ENCODE measurements at regions not wholly inside any gene's neighbourhood (a gene's known extent, or its start where the extent isn't known, plus 50 kb on each side); places are given as distances from the start of the nearest gene placed in this dataset.
A peak's percentile ranks its signal among the peaks of the same experiment; 100 is the strongest.

DNA sequence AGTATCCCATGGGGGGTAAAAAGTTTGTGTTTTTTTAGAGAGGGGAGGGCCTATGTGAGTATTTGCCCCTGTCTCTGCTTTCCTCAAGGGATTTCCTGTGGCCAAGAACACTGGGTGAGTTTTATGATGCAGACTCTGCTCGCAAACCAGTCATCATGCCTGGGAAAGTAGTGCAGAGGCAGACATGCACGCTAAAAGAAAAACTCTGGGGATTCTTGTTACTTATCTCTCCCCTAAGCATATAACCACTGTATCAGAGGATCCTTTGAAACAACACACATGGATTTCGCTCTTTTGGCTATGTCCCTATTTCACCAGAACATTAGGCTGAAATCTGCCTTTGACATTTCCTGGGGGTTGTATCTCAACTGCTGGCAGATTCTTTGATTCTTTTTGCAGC lies 1845.8 kb upstream of the SEL1L start:
- no peak overlapping the region for H3K4me3 ChIP-seq (ENCODE audit: low read length)
- H3K36me3 ChIP-seq (ENCODE audit: control insufficient read depth, insufficient read depth, low read length, severe bottlenecking) = no peaks in the 10 kb centered on the region
- no peaks in the 10 kb centered on the region for H3K9me3 ChIP-seq (ENCODE audit: control insufficient read depth, low read length)
- peaks cover 9% of the 10 kb centered on the region for H3K4me1 ChIP-seq (ENCODE audit: control insufficient read depth, insufficient read depth, low read length)
- no peak overlapping the region for H3K9ac ChIP-seq (ENCODE audit: low read length)
- DNase-seq (ENCODE audit: low read depth) = no peak
- H3K27me3 ChIP-seq (replicated peaks; ENCODE audit: control insufficient read depth, insufficient read depth, low read length) = no peaks in the 10 kb centered on the region

DNA sequence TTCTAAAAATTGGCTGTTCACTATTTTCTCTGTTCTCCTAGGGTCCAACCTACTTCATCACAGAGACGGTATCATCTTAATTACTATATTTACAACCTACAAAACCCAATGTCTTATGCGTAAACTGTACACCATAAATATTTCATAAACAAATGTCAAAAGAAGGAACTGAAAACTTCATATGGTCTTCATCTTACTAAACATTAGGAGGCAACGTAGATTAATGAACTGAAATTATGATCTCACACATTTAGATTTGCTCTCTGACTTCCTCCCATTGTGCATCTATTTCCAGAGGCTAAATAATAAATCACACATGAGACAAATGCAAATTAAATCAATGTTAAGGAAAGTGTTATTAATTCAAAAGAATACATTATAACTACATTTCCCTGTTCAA lies 1850.6 kb upstream of the SEL1L start:
- Histone ChIP-seq H3K4me3 (ENCODE audit: low read length) (no peak overlapping the region), H3K9me3 (ENCODE audit: control insufficient read depth, low read length) (peaks cover 7% of the 10 kb centered on the region), H3K27me3 (replicated peaks; ENCODE audit: control insufficient read depth, insufficient read depth, low read length) (no peaks in the 10 kb centered on the region), H3K4me1 (ENCODE audit: control insufficient read depth, insufficient read depth, low read length) (peaks cover 6% of the 10 kb centered on the region), H3K36me3 (ENCODE audit: control insufficient read depth, insufficient read depth, low read length, severe bottlenecking) (no peaks in the 10 kb centered on the region), H3K9ac (ENCODE audit: low read length) (no peak overlapping the region)
- no peak for DNase-seq (ENCODE audit: low read depth)

DNA sequence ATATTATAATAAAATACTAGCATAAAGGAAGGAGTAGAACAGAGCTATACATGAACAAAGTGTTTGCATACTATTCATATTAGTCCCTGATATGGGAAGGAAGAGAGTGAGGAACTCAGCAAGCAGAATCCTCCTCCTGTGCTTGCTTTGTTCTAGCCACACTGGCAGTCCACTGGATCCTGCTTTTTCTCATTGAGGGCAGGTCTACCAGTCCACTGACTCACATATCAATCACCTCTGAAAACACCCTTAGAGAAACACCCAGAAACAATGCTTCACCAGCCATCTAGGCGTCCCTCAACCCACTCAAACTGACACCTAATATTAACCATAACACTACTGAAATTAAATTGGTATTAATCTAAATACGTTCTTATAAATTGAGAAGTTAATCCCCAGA lies 1861.7 kb upstream of the SEL1L start:
- H3K4me3 ChIP-seq (ENCODE audit: low read length) = no peak overlapping the region
- no peaks in the 10 kb centered on the region for H3K36me3 ChIP-seq (ENCODE audit: control insufficient read depth, insufficient read depth, low read length, severe bottlenecking)
- DNase-seq (ENCODE audit: low read depth) = no peak
- no peaks in the 10 kb centered on the region for H3K4me1 ChIP-seq (ENCODE audit: control insufficient read depth, insufficient read depth, low read length)
- H3K9me3 ChIP-seq (ENCODE audit: control insufficient read depth, low read length) = no peaks in the 10 kb centered on the region
- no peak overlapping the region for H3K9ac ChIP-seq (ENCODE audit: low read length)
- no peaks in the 10 kb centered on the region for H3K27me3 ChIP-seq (replicated peaks; ENCODE audit: control insufficient read depth, insufficient read depth, low read length)

DNA sequence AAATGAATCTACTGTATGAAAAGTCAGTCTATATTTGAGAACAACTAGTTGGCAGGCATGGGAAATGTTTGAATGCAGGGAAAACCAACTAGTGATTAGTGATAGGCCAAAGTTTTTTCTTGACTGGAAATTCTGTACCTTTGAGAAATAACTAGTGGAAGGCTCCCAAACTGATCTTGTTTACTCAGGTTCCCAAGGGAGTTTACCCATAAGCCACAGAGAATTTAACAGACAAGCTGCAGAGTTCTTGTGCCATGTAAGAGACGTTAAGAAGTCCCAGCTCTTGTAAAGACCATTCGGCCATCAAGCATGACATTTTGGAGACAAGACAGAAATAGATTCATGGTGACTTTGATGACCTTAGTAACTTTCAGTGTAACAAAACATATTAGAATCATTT lies 1882.8 kb upstream of the SEL1L start:
- H3K9me3 ChIP-seq (ENCODE audit: control insufficient read depth, low read length) = no peaks in the 10 kb centered on the region
- no peaks in the 10 kb centered on the region for H3K4me1 ChIP-seq (ENCODE audit: control insufficient read depth, insufficient read depth, low read length)
- H3K9ac ChIP-seq (ENCODE audit: low read length) = no peak overlapping the region
- no peaks in the 10 kb centered on the region for H3K36me3 ChIP-seq (ENCODE audit: control insufficient read depth, insufficient read depth, low read length, severe bottlenecking)
- H3K27me3 ChIP-seq (replicated peaks; ENCODE audit: control insufficient read depth, insufficient read depth, low read length) = no peaks in the 10 kb centered on the region
- H3K4me3 ChIP-seq (ENCODE audit: low read length) = no peak overlapping the region
- no peak for DNase-seq (ENCODE audit: low read depth)

DNA sequence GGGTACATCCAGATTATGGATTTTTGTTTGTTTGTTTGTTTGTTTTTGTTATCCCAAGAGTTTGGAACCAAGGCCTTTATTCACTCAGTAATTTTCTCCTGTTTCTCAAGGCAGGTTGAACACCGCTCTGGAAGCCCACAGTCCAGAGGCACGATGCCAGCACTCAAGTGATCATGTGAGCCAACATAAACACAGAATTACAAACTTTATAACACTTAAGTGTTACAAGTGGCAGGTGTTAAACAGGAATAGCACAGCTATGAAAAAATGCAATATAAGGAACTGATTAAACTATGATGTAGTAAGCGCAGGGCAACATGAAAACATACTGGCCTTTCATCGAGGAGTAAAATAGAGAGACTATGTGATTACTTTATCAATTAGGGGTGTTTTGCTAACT lies 1885.8 kb upstream of the SEL1L start:
- no peaks in the 10 kb centered on the region for H3K36me3 ChIP-seq (ENCODE audit: control insufficient read depth, insufficient read depth, low read length, severe bottlenecking)
- DNase-seq (ENCODE audit: low read depth) = no peak

DNA sequence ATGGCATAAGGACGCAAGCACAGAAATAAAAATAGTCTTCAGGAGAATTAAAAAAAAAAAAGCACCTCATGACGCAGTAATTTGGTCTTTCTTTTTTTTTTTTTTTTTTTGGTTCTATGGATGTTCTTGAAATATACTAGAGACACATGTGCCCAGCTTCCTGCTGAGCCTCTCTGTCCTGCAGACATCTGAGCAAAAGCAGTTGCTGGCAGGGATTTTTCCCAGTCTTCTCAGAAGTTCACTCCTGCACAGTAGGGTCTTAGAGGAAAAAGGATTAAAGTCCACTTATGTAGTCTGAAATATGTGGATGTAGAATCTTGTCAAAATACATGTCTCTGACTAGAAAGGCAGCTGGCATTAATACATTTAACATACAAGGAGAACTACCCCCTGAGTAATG lies 1888.1 kb upstream of the SEL1L start:
- Histone ChIP-seq H3K4me3 (ENCODE audit: low read length) (no peak overlapping the region), H3K9ac (ENCODE audit: low read length) (no peak overlapping the region), H3K27me3 (replicated peaks; ENCODE audit: control insufficient read depth, insufficient read depth, low read length) (no peaks in the 10 kb centered on the region), H3K36me3 (ENCODE audit: control insufficient read depth, insufficient read depth, low read length, severe bottlenecking) (no peaks in the 10 kb centered on the region), H3K9me3 (ENCODE audit: control insufficient read depth, low read length) (no peaks in the 10 kb centered on the region), H3K4me1 (ENCODE audit: control insufficient read depth, insufficient read depth, low read length) (peaks cover 13% of the 10 kb centered on the region)
- DNase-seq (ENCODE audit: low read depth) = no peak

More for the DNA sequence above, 1885.8 kb upstream of the SEL1L start:
- Histone ChIP-seq H3K9ac (ENCODE audit: low read length) (no peak overlapping the region), H3K4me3 (ENCODE audit: low read length) (no peak overlapping the region), H3K9me3 (ENCODE audit: control insufficient read depth, low read length) (no peaks in the 10 kb centered on the region), H3K4me1 (ENCODE audit: control insufficient read depth, insufficient read depth, low read length) (no peaks in the 10 kb centered on the region), H3K27me3 (replicated peaks; ENCODE audit: control insufficient read depth, insufficient read depth, low read length) (no peaks in the 10 kb centered on the region)

DNA sequence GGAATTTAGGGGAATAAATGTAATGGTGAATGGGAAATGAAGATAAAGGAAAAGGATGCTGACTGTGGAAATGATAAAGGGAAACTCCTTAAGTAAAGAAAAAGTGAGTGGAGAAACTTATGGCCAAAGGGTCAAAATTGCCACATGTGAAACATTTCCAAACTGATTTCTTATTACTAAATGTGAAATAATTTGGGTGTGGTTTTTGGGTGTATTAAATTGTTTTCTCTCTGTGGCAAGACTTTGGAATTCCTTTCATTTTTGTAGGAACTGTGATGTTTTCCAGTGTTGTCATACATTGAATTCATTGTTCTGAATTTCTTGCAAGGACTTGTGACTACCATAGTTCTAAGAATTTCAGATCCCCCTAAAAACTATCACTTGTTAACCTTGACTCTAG lies 1891.5 kb upstream of the SEL1L start:
- no peaks in the 10 kb centered on the region for H3K27me3 ChIP-seq (replicated peaks; ENCODE audit: control insufficient read depth, insufficient read depth, low read length)
- H3K4me3 ChIP-seq (ENCODE audit: low read length) = no peak overlapping the region
- H3K9ac ChIP-seq (ENCODE audit: low read length) = no peak overlapping the region
- no peaks in the 10 kb centered on the region for H3K36me3 ChIP-seq (ENCODE audit: control insufficient read depth, insufficient read depth, low read length, severe bottlenecking)
- H3K9me3 ChIP-seq (ENCODE audit: control insufficient read depth, low read length) = no peaks in the 10 kb centered on the region
- DNase-seq (ENCODE audit: low read depth) = peak; percentile 82
- H3K4me1 ChIP-seq (ENCODE audit: control insufficient read depth, insufficient read depth, low read length) = peaks cover 13% of the 10 kb centered on the region

DNA sequence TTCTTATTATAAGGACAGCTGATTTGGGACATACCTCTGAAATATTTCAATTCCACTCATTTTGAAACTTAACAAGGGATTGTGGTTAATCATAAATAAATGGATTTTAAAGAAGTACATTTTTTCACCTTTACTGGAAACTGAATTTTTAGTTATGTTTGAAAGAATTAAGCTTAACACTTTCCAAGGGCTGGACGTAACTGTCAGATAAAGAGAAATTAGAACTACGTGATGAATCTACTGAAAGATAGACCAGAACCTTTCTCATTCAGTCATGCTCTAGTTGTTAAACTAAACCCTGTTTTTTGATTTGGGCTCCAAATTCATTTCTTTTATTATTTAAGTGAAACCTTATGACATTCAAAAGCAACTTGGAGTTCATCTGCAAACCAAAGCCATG lies 1892.1 kb upstream of the SEL1L start:
- Histone ChIP-seq H3K4me1 (ENCODE audit: control insufficient read depth, insufficient read depth, low read length) (peaks cover 13% of the 10 kb centered on the region), H3K27me3 (replicated peaks; ENCODE audit: control insufficient read depth, insufficient read depth, low read length) (no peaks in the 10 kb centered on the region), H3K36me3 (ENCODE audit: control insufficient read depth, insufficient read depth, low read length, severe bottlenecking) (no peaks in the 10 kb centered on the region), H3K4me3 (ENCODE audit: low read length) (no peak overlapping the region), H3K9ac (ENCODE audit: low read length) (no peak overlapping the region), H3K9me3 (ENCODE audit: control insufficient read depth, low read length) (no peaks in the 10 kb centered on the region)
- peak; percentile 22 for DNase-seq (ENCODE audit: low read depth)

DNA sequence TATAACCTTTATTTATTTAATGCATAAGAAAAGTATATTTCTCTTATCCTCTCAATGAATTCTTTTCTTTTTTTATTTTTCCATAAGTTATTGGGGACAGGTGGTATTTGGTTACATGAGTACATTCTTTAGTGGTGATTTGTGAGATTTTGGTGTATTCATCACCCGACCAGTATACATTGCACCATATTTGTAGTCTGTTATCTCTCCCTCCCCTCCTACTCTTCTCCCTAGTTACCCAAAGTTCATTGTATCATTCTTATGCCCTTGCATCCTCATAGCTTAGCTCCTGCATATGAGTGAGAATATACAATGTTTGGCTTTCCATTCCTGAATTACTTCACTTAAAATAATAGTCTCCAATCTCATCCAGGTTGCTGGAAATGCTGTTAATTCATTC lies 1900.0 kb upstream of the SEL1L start:
- no peak for DNase-seq (ENCODE audit: low read depth)
- Histone ChIP-seq H3K36me3 (ENCODE audit: control insufficient read depth, insufficient read depth, low read length, severe bottlenecking) (no peaks in the 10 kb centered on the region), H3K9me3 (ENCODE audit: control insufficient read depth, low read length) (no peaks in the 10 kb centered on the region), H3K27me3 (replicated peaks; ENCODE audit: control insufficient read depth, insufficient read depth, low read length) (no peaks in the 10 kb centered on the region), H3K4me1 (ENCODE audit: control insufficient read depth, insufficient read depth, low read length) (peaks cover 5% of the 10 kb centered on the region), H3K4me3 (ENCODE audit: low read length) (no peak overlapping the region), H3K9ac (ENCODE audit: low read length) (no peak overlapping the region)

DNA sequence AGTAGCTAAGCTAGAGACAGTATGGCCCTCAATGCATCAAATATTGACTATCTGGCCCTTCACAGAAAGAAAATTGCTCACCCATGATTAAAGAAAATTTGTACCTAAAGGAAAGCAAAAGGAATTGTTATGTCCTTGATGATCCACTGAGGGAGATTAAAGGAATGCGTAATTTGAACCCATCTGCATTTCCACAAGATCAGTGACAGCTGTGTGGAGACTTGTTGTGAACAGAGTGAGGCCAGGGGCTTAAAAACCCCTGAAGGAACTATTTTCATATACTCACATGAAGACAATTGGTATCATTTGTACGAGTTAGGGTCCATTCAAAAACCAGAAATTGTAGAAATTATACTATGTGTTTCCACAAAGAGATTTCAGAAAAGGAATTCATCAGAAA lies 1908.1 kb upstream of the SEL1L start:
- no peaks in the 10 kb centered on the region for H3K9me3 ChIP-seq (ENCODE audit: control insufficient read depth, low read length)
- no peaks in the 10 kb centered on the region for H3K4me1 ChIP-seq (ENCODE audit: control insufficient read depth, insufficient read depth, low read length)
- no peak for DNase-seq (ENCODE audit: low read depth)
- H3K27me3 ChIP-seq (replicated peaks; ENCODE audit: control insufficient read depth, insufficient read depth, low read length) = no peaks in the 10 kb centered on the region
- H3K36me3 ChIP-seq (ENCODE audit: control insufficient read depth, insufficient read depth, low read length, severe bottlenecking) = no peaks in the 10 kb centered on the region
- H3K4me3 ChIP-seq (ENCODE audit: low read length) = no peak overlapping the region
- H3K9ac ChIP-seq (ENCODE audit: low read length) = no peak overlapping the region

DNA sequence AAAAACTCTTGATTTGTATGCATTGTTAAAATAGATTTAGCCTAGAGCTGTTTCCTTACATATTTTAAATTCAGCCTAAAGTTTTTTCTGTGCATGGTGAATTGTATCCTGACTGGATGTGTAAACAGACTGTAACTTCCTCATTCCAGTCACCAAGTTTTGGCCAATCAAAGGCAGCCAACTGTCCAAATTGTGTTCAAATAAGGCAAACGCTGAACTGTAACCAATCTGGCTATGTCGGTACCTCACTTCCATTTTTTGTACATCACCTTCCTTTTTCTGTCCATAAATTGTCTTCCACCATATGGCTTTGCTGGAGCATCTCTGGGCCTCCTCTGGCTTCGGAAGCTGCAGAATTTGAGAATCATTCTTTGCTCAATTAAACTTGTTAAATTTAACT lies 1921.9 kb upstream of the SEL1L start:
- no peak for DNase-seq (ENCODE audit: low read depth)
- no peaks in the 10 kb centered on the region for H3K4me1 ChIP-seq (ENCODE audit: control insufficient read depth, insufficient read depth, low read length)
- no peaks in the 10 kb centered on the region for H3K36me3 ChIP-seq (ENCODE audit: control insufficient read depth, insufficient read depth, low read length, severe bottlenecking)
- H3K4me3 ChIP-seq (ENCODE audit: low read length) = no peak overlapping the region
- no peak overlapping the region for H3K9ac ChIP-seq (ENCODE audit: low read length)
- H3K9me3 ChIP-seq (ENCODE audit: control insufficient read depth, low read length) = peaks cover 25% of the 10 kb centered on the region
- H3K27me3 ChIP-seq (replicated peaks; ENCODE audit: control insufficient read depth, insufficient read depth, low read length) = no peaks in the 10 kb centered on the region

DNA sequence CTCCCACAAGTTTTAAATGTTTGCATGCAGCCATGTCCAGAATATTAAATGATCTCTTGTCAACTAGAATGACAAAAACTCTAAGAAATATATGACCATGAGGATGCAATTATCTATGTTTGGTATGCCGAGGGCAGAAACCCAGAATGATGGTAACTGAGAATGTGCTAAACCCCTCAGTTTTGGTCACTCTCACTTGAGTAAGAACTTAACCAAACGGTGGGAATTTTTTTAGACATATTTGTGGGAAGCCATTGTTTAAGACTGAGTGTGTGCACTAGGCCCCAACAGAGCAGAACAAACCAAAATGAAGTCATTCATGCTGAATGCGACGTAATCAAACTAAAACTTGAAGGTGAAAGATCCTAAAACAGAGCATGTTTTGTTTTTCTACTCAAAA lies 1927.9 kb upstream of the SEL1L start:
- H3K9ac ChIP-seq (ENCODE audit: low read length) = no peak overlapping the region
- peaks cover 13% of the 10 kb centered on the region for H3K9me3 ChIP-seq (ENCODE audit: control insufficient read depth, low read length)

More for the DNA sequence above, 1927.9 kb upstream of the SEL1L start:
- Histone ChIP-seq H3K4me1 (ENCODE audit: control insufficient read depth, insufficient read depth, low read length) (no peaks in the 10 kb centered on the region), H3K27me3 (replicated peaks; ENCODE audit: control insufficient read depth, insufficient read depth, low read length) (no peaks in the 10 kb centered on the region), H3K36me3 (ENCODE audit: control insufficient read depth, insufficient read depth, low read length, severe bottlenecking) (no peaks in the 10 kb centered on the region), H3K4me3 (ENCODE audit: low read length) (no peak overlapping the region)
- no peak for DNase-seq (ENCODE audit: low read depth)

All from adipocyte (in vitro differentiated cells).